Osteoblast (primary cell): ENCODE measurements at regions not wholly inside any gene's neighbourhood (a gene's known extent, or its start where the extent isn't known, plus 50 kb on each side); places are given as distances from the start of the nearest gene placed in this dataset.

Source experiments
- DNase-seq: peaks from one replicate; pipeline ENCODE4 v3.0.0; 2011; ENCODE audit warnings: low spot score, mixed read lengths; ENCODE audit not compliant: insufficient read length; ENCODE audit errors: missing footprints
- H2AFZ ChIP-seq: 2 replicates; pipeline ENCODE4 v1.6.0; 2011; ENCODE audit warnings: mild to moderate bottlenecking, low read length
- H3K27ac ChIP-seq: 2 replicates; pipeline ENCODE4 v1.5.1; 2011; ENCODE audit warnings: mild to moderate bottlenecking, low read depth, low read length, moderate library complexity
- H3K27me3 ChIP-seq: 2 replicates; pipeline ENCODE4 v1.6.0; 2012; ENCODE audit warnings: mild to moderate bottlenecking, control low read depth, inconsistent platforms, low read length, moderate library complexity; ENCODE audit not compliant: insufficient read depth
- H3K36me3 ChIP-seq: 2 replicates; pipeline ENCODE4 v1.5.1; 2011; ENCODE audit warnings: mild to moderate bottlenecking, low read length, control low read depth, moderate library complexity; ENCODE audit not compliant: insufficient read depth
- H3K4me1 ChIP-seq: 2 replicates; pipeline ENCODE4 v1.5.1; 2011; ENCODE audit warnings: mild to moderate bottlenecking, low read length, control low read depth, moderate library complexity; ENCODE audit not compliant: insufficient read depth
- H3K4me2 ChIP-seq: 2 replicates; pipeline ENCODE4 v1.6.0; 2011; ENCODE audit warnings: mild to moderate bottlenecking, low read length; ENCODE audit not compliant: insufficient read depth
- H3K4me3 ChIP-seq: fragments of 200-600 bp; sonication (generic); 3 replicates; pipeline ENCODE4 v1.5.1; 2012; ENCODE audit warnings: mild to moderate bottlenecking, low read length, inconsistent platforms; ENCODE audit not compliant: insufficient read depth
- H3K79me2 ChIP-seq: 2 replicates; pipeline ENCODE4 v1.6.0; 2012; ENCODE audit warnings: mild to moderate bottlenecking, low read length, control low read depth, inconsistent platforms; ENCODE audit not compliant: insufficient read depth
- H3K9me3 ChIP-seq: 2 replicates; pipeline ENCODE4 v1.5.1; 2011; ENCODE audit warnings: low read depth, low read length, control low read depth
- H4K20me1 ChIP-seq: 2 replicates; pipeline ENCODE4 v1.6.0; 2012; ENCODE audit warnings: mild to moderate bottlenecking, low read length, control low read depth; ENCODE audit not compliant: insufficient read depth
- CTCF ChIP-seq: IDR thresholded peaks from 2 replicates; pipeline ENCODE4 v1.5.1; 2011; ENCODE audit warnings: mild to moderate bottlenecking, low read depth, low read length, moderate library complexity; ENCODE audit errors: extremely low read depth

- H3K36me3 ChIP-seq: no peaks in the 10 kb centered on the region
- no peak overlapping the region for H3K27ac ChIP-seq
- TF ChIP-seq CTCF: no peak
- H3K9me3 ChIP-seq: no peaks in the 10 kb centered on the region
- H3K27me3 ChIP-seq: peaks cover 2% of the 10 kb centered on the region
- no peaks in the 10 kb centered on the region for H3K4me1 ChIP-seq
- H4K20me1 ChIP-seq: no peaks in the 10 kb centered on the region
- H3K79me2 ChIP-seq: no peaks in the 10 kb centered on the region
- DNase-seq: no peak
- no peak overlapping the region for H3K4me3 ChIP-seq
- H2AFZ ChIP-seq: no peak overlapping the region
- H3K4me2 ChIP-seq: no peak overlapping the region
Observed at GRCh38 chr20:5432030-5432429, 115.3 kb upstream of the PROKR2 start.

GRCh38 chr20:5430670-5431069 lies 113.9 kb upstream of the PROKR2 start:
- Histone ChIP-seq H2AFZ (no peak overlapping the region), H3K36me3 (no peaks in the 10 kb centered on the region), H3K27ac (no peak overlapping the region), H3K79me2 (no peaks in the 10 kb centered on the region), H3K4me3 (no peak overlapping the region), H3K9me3 (no peaks in the 10 kb centered on the region), H3K4me1 (no peaks in the 10 kb centered on the region), H3K27me3 (peaks cover 2% of the 10 kb centered on the region), H3K4me2 (no peak overlapping the region), H4K20me1 (no peaks in the 10 kb centered on the region)
- no peak for TF ChIP-seq CTCF
- no peak for DNase-seq

DNA sequence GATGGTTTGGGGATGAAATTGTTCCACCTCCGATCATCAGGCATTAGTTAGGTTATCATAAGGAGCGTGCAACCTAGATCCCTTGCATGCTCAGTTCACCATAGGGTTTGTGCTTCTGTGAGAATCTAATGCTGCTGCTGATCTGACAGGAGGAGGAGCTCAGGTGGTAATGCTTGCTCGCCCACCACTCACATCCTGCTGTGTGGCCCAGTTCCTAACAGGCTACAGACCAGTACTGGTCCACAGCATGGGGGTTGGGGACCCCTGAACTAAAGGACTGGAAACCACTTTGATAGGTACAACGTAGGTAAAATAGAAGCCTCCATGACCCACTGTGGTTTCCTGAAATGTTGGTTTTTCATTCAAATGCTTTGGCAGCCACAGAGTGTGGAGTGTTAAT lies 109.3 kb upstream of the PROKR2 start:
- TF ChIP-seq CTCF: no peak
- H3K36me3 ChIP-seq: no peaks in the 10 kb centered on the region

DNA sequence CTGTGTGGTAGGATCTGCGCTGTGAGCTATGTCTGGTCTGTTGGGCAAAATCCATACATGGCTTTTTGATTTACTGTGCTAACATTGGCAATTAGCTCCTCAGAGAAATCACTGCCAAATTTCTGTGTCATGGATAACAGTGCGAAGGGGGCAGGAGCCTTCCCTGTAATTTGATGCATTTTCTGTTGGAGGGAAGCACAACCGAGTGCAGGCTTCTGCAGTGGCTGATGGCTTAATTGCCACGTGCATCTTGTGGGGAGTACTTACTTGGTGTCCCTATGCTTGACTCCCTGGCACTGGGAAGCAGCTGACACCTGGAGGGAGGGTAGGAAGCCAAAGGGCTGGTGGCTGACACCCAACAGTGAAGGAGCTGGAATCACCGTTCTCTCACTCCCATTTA lies 99.3 kb upstream of the PROKR2 start:
- no peak overlapping the region for H3K27ac ChIP-seq
- TF ChIP-seq CTCF: no peak
- DNase-seq: no peak
- H3K4me3 ChIP-seq: no peak overlapping the region
- no peaks in the 10 kb centered on the region for H3K79me2 ChIP-seq
- H2AFZ ChIP-seq: no peak overlapping the region
- peaks cover 4% of the 10 kb centered on the region for H3K27me3 ChIP-seq
- H3K4me2 ChIP-seq: no peak overlapping the region
- no peaks in the 10 kb centered on the region for H4K20me1 ChIP-seq
- no peaks in the 10 kb centered on the region for H3K36me3 ChIP-seq
- no peaks in the 10 kb centered on the region for H3K4me1 ChIP-seq
- H3K9me3 ChIP-seq: no peaks in the 10 kb centered on the region

More for the DNA sequence above, 109.3 kb upstream of the PROKR2 start:
- no peaks in the 10 kb centered on the region for H3K27me3 ChIP-seq
- no peaks in the 10 kb centered on the region for H3K4me1 ChIP-seq
- no peaks in the 10 kb centered on the region for H3K79me2 ChIP-seq
- no peaks in the 10 kb centered on the region for H4K20me1 ChIP-seq
- no peak overlapping the region for H3K27ac ChIP-seq
- H3K4me2 ChIP-seq: no peak overlapping the region
- no peak overlapping the region for H3K4me3 ChIP-seq
- DNase-seq: no peak
- no peak overlapping the region for H2AFZ ChIP-seq
- H3K9me3 ChIP-seq: no peaks in the 10 kb centered on the region
